NOMO-1 treated with DMSO at 0.1 percent for 48 hours (cell line): ENCODE measurements at regions not wholly inside any gene's neighbourhood (a gene's known extent, or its start where the extent isn't known, plus 50 kb on each side); places are given as distances from the start of the nearest gene placed in this dataset.
A peak's percentile ranks its signal among the peaks of the same experiment; 100 is the strongest.

Experiments used
- DNase-seq: peaks from one replicate; lab custom pipeline; 2025; ENCODE audit not compliant: unreplicated experiment; lab: John Stamatoyannopoulos, UW

- no peak for DNase-seq
Measured at GRCh38 chr10:47140761-47141348, 159.1 kb upstream of the GDF10 start.

DNA sequence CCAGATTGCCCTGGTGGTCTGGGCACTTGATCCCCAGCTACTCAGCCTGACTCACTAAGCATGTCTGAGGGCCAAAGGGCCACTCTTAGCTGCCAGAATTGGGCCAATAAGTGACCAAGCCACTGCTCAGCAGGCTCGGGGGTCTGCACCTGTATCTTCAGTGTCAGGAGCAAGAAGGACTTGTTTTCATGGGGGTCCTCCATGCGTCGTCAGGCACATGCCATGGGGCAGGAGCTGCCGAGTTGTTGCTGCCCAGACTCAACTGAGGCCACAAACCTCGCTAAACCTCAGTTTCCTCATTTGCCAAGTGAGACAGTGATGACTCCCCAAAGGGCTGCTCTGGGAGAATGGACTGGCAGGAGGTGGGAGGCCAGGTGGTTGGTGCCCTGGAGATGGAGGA is 158.6 kb upstream of the GDF10 start:
- DNase-seq = no peak

- no peak for DNase-seq
Measured at GRCh38 chr10:47143072-47143471, 156.9 kb upstream of the GDF10 start.

GRCh38 chr10:47143473-47143872 is 156.5 kb upstream of the GDF10 start:
- no peak for DNase-seq

- DNase-seq = no peak
Measured at GRCh38 chr10:47144525-47144924, 155.5 kb upstream of the GDF10 start.

DNA sequence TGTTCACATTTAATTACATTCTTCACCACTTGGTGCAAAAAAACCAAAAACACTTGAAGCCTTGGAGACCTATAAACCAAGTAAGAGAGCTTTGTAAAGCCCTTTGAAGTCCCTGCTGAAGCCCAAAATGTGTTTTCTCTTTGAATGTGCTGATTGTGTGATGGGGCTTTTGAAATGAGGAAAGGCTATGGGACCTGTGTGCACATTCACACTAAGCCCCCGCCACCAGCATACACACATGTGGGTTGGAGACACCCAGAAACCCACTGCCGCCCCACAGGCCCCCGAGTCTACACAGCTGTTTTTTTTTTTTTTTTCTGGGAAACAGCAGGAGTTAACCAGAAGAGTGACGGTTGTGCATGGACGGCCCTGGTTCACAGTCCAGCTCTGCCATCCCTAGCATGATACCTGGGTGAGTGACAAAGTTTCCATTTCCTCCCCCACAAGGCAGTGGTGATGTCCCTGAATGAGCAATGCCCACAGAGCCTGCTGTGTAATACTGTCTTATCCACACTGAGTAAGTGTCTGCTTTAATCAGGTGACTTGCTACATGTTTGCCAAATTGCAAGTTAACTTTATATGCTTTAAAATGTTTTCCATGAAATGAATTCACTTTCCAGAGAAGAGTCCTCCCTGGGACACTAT is 154.6 kb upstream of the GDF10 start:
- DNase-seq = no peak

DNA sequence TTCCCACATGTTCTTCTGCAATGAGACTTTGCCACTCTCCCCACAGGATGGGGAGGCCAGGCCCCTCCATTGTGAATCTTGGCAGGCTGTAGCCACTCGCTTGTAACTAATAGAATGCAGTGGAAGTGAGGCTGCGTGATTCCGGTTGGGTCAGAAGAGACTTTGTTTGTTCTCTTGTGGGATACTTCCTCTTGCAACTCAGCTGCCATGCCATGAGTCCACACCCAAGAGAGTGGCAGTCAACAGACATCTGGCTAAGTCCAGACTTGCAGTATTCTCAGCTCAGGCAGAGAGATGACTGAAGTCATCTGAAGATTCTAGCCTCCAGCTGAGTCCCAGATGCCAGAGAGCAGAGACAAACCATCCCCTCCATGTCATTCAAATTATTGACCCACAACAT is 153.4 kb upstream of the GDF10 start:
- DNase-seq = no peak

DNA sequence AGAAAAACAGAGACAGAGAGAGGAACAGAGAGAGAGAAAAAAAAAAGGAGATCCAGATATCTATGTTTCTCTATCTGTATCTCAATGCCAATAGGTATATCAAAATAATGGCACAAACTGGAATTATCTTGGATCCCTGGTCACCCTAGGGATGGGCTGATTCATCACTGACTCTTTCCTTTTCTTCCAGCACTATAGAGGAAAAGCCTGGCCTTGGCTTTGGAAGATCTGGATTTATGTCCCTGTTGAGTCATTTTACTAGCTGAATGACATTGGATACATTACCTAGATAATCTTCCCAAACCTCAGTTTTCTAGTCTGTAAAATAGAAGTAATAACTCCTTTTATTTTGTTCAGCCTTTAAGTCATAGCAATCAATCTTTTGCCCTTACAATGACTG is 152.8 kb upstream of the GDF10 start:
- no peak for DNase-seq

GRCh38 chr10:47150581-47150980 is 149.4 kb upstream of the GDF10 start:
- DNase-seq = no peak

GRCh38 chr10:47151920-47152319 is 148.1 kb upstream of the GDF10 start:
- no peak for DNase-seq

- peak; percentile 54 for DNase-seq
Measured at GRCh38 chr10:47152861-47153349, 147.1 kb upstream of the GDF10 start.

GRCh38 chr10:47154762-47155161 is 145.2 kb upstream of the GDF10 start:
- no peak for DNase-seq

DNA sequence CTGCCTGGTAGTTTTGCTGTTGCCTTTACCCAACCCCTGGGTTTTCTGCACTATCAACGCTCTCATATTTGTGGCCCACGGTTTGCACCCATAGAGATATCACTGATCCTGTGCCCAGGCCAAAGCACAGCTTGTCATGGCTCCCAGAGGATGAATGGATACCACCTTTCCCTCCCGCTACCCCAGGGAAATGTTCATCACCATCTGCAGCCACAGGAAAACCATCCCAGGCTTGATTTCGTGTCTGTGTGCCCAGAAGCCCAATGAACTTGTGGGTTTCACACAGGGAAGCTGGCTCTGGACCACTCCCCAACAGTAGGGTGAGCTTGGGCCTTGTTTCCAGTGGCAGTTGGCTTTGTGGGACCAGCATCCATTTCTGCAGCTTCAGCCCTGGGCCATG is 143.1 kb upstream of the GDF10 start:
- no peak for DNase-seq

DNA sequence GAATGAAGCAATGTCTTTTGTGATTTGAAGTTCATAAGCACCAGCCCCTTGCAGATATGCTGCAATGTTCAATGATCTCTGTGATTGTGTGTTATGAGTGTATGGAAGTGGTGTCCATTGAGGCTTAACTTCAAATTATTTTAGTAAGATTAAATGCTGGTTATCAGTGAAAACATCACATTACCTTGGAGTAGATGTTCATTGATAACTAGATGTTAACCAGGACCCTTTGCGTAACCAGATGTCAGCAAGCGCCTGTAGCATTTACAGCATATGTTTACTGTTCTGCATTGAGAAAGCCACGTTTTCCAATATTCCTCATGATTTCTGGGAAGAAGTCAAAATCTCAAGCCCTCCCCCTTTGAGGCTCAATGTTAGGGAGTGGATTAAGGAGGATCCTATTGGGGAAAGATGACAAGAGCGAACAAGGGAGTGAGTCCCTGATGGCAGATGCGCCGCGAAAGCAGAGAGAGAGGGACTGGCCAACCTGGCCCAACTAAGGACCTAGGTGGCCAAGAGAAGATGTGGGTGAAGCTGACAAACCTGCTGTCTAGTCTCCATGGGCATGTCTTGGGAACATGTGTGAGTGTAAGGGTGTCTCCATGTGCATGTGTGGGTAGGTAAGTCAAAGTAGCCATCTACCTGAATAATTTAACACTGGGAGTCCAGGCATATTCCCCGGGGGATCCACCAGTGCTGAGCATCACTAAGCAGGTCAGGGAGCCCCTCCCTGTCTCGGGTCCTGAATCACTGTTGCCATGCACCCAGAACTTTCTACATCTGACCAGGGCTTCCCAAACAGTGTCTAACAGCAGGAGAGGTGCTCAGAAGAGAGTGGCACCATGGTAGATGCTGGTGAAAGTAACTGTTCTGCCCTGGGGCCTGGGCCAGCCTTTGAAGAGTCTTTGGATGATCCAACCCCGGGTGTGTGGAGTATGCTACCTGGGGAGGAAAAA is 141.6 kb upstream of the GDF10 start:
- DNase-seq = no peak

GRCh38 chr10:47159361-47160260 is 140.4 kb upstream of the GDF10 start:
- DNase-seq = no peak

DNA sequence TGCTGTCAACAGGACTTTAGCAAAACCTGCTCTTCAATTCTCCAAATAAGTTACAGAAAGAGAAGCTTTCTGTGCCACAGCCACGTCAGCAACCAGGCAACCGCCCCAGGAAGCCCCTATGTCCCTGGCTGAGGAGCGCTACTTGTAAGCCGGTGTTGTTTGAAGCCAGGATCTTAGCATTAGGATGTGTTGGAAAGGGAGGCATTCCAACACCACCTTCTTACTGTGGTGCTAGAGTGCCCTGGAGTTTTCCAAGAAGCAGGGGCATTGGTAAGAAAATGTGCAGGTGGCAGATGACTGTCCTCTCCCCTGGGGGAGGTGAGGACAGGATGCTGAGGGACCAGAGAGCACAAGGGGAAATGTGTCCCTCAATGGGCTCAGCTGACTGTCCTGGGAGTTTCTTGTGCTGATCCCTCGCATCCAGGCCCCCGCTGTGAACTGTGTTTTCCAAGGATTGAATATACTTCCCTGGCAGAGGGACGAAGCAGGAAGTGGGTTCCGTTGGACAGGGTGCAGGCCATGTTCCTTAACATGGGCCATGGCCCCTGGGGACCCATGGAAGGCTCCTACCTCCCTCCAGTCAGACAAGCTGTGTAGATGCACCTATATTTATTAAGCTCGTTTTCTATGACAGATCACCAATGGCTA is 139.6 kb upstream of the GDF10 start:
- no peak for DNase-seq

GRCh38 chr10:47160967-47161366 is 139.0 kb upstream of the GDF10 start:
- peak; percentile 76 for DNase-seq

- no peak for DNase-seq
Measured at GRCh38 chr10:47161465-47161864, 138.5 kb upstream of the GDF10 start.

DNA sequence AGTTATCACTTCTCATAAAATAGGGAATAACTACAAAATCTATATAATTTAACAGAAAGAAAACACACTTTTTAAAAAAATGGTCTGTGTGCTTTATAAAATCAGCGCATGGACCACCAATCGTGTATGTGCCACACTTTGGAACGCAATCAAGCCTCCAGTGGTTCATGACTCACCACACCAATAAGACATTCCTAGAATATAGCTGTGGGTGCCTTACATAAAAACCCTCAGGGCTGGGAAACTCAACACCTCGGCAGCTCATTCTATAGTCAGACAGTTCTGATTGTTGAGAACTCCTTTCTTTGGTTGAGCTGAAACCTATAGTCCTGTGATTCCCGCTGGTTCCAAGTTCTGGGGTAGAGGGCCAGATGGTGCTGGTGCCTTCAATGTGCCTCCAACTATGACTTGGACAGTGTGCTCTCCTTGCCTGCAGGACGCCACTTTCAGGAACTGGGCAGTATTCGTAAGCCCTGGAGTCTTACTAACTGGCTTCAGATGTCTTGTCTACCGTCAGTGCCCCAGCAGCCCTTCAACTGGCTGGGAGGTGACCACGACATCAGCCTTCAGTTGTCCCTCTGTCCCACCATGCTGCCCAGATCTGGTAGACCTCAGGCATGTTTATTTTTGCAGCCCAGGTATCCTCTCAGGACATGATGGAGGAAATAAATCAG is 135.7 kb upstream of the GDF10 start:
- DNase-seq = no peak

DNA sequence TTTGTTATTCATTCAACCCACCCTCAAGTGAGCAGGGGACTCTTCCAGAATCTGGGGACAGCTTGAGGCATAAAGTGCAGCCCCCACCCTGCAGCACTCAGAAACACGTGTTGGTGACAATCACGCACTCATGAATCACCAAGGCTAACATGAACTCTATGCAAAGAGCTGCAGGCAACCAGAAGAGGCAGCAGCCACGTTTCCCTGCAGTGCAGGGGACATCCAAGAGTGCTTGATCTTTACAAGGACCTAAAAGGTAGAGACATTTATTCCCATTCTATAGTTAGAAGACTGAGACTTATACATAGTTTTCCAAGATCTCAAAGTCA is 135.2 kb upstream of the GDF10 start:
- DNase-seq = no peak
